Neutrophil (primary cell): ENCODE measurements at regions not wholly inside any gene's neighbourhood (a gene's known extent, or its start where the extent isn't known, plus 50 kb on each side); places are given as distances from the start of the nearest gene placed in this dataset.

Experiments used
- H3K27ac ChIP-seq: fragments of 200-600 bp; sonication (generic); 2 replicates; pipeline ENCODE4 v1.5.1; 2016; ENCODE audit warnings: mild to moderate bottlenecking, moderate library complexity
- H3K27me3 ChIP-seq: fragments of 200-600 bp; sonication (generic); 2 replicates; pipeline ENCODE4 v1.6.0; 2016; ENCODE audit warnings: mild to moderate bottlenecking
- H3K36me3 ChIP-seq: fragments of 200-600 bp; sonication (generic); 2 replicates; pipeline ENCODE4 v1.5.1; 2017
- H3K4me1 ChIP-seq, 2 experiments: fragments of 200-600 bp in 1 of 2; sonication (generic) in 1 of 2; 1 replicate in 1 of 2; 2 replicates in 1 of 2; pipeline versions ENCODE4 v1.5.1 to v1.6.1; 2013 to 2016; ENCODE audit warnings: low read depth in 1 of 2, low read length in 1 of 2, mild to moderate bottlenecking in 1 of 2, moderate library complexity in 1 of 2; ENCODE audit not compliant: control insufficient read depth in 1 of 2, insufficient read depth in 1 of 2
- H3K4me3 ChIP-seq, 2 experiments: fragments of 200-600 bp in 1 of 2; sonication (generic) in 1 of 2; 1 replicate in 1 of 2; 2 replicates in 1 of 2; pipeline ENCODE4 v1.5.1; 2013 to 2016; ENCODE audit warnings: low read depth in 1 of 2, low read length in 1 of 2, mild to moderate bottlenecking in 1 of 2, moderate library complexity in 1 of 2
- H3K9me3 ChIP-seq: fragments of 200-600 bp; sonication (generic); 2 replicates; pipeline ENCODE4 v1.5.1; 2016
- CTCF ChIP-seq: fragments of 200-600 bp; sonication (generic); IDR thresholded peaks from 2 replicates; pipeline ENCODE4 v1.5.1; 2016; ENCODE audit warnings: antibody characterized with exemption

- Histone ChIP-seq H3K36me3 (no peaks in the 10 kb centered on the region), H3K27ac (no peak overlapping the region), H3K4me1 (no peaks in the 10 kb centered on the region), H3K4me3 (no peak overlapping the region), H3K27me3 (no peaks in the 10 kb centered on the region), H3K9me3 (no peaks in the 10 kb centered on the region)
- TF ChIP-seq CTCF, result no peak
These were observed 92.1 kb upstream of the GADL1 start for GRCh38 chr3:30986551-30986950.

- Histone ChIP-seq H3K4me3 (no peak overlapping the region), H3K4me1 (no peaks in the 10 kb centered on the region), H3K36me3 (no peaks in the 10 kb centered on the region), H3K27ac (no peak overlapping the region), H3K9me3 (no peaks in the 10 kb centered on the region), H3K27me3 (no peaks in the 10 kb centered on the region)
- no peak for TF ChIP-seq CTCF
These were observed 94.3 kb upstream of the GADL1 start for GRCh38 chr3:30988769-30989168.

GRCh38 chr3:30989276-30990030, 95.0 kb upstream of the GADL1 start:
- Histone ChIP-seq H3K27me3 (no peaks in the 10 kb centered on the region), H3K9me3 (no peaks in the 10 kb centered on the region), H3K36me3 (no peaks in the 10 kb centered on the region), H3K27ac (no peak overlapping the region), H3K4me3 (no peak overlapping the region), H3K4me1 (no peaks in the 10 kb centered on the region)
- TF ChIP-seq CTCF, result no peak

DNA sequence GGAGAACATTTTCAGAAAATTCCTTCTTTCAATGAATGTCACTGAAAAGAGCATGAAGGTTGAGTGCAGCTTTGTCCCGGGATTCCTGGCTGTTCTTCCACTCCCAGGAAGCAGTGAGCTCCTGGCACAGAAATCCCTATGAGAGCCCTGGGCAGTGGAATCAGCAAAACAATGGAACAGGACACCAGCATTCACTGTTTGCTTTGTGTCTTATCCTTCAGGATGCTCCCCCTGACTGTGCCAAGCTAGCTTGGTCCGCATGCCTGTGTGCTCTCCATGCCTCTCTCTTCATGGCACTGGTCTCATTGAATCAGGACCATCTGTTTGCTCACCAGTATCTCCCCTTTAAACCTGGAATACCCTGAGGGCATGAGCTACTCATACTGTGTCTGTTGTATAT, 102.0 kb upstream of the GADL1 start:
- no peak overlapping the region for H3K27ac ChIP-seq
- H3K4me3 ChIP-seq, result no peak overlapping the region
- H3K9me3 ChIP-seq, result no peaks in the 10 kb centered on the region
- H3K36me3 ChIP-seq, result no peaks in the 10 kb centered on the region
- no peaks in the 10 kb centered on the region for H3K4me1 ChIP-seq
- H3K27me3 ChIP-seq, result no peaks in the 10 kb centered on the region
- no peak for TF ChIP-seq CTCF

DNA sequence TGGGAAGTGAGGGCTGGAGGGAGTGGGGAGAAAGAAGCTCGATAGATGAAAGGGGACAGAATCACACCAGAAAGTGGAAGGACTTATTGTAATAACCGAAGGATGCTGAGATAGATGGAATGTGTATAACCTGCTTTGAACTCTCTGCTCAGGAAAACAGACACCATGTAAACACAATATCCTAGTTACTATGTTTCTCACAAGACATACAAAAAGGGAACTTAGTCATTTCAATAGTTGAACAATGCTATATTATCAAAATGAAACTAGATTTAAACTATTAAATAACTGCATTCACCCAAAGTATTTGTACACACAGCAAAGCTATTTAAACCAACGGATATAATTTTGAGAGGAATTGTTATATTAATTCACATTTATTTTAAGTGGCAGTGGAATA, 108.3 kb upstream of the GADL1 start:
- Histone ChIP-seq H3K27ac (no peak overlapping the region), H3K4me3 (no peak overlapping the region), H3K36me3 (no peaks in the 10 kb centered on the region), H3K9me3 (no peaks in the 10 kb centered on the region), H3K27me3 (no peaks in the 10 kb centered on the region), H3K4me1 (no peaks in the 10 kb centered on the region)
- no peak for TF ChIP-seq CTCF
